ENCODE measurements at regions not wholly inside any gene's neighbourhood (a gene's known extent, or its start where the extent isn't known, plus 50 kb on each side); places are given as distances from the start of the nearest gene placed in this dataset.

GRCh38 chr13:27704681-27705080, 83.0 kb downstream of the POLR1D start:
- H3K27me3 Mint-ChIP-seq (ENCODE audit: low read depth): peaks cover 10% of the 10 kb centered on the region
- no CpG with 5 or more reads among the region's 2 CpGs for WGBS (ENCODE audit: extremely low coverage, insufficient read length, low lambda C conversion rate)

More at GRCh38 chr13:27704681-27705080, 83.0 kb downstream of the POLR1D start:
- H3K9me3 ChIP-seq (ENCODE audit: control insufficient read depth, low read depth, low read length): no peaks in the 10 kb centered on the region
- no peak overlapping the region for H3K27ac ChIP-seq (ENCODE audit: insufficient read length, low read depth, low read length)
- Mint-ChIP-seq H3K27ac (no peak overlapping the region), H3K36me3 (ENCODE audit: insufficient read depth in 1 of 3, low read depth in 3 of 3) (peaks cover 0 to 19% (median 2%) of the 10 kb centered on the region in 3 experiments; a peak in 2 of 7 replicates), H3K9me3 (peaks cover 18 to 22% of the 10 kb centered on the region in 2 experiments), H3K4me3 (no peak overlapping the region), H3K4me1 (peaks cover 15 to 17% of the 10 kb centered on the region in 2 experiments)
- H3K4ac ChIP-seq (ENCODE audit: low read depth, low read length): no peak overlapping the region
- H3K14ac ChIP-seq (ENCODE audit: insufficient read depth, low read length): no peak overlapping the region
- no peaks in the 10 kb centered on the region for H3K23me2 ChIP-seq (ENCODE audit: insufficient read length, low read depth, low read length, poor library complexity, severe bottlenecking)
- no peak overlapping the region for H3K4me2 ChIP-seq (ENCODE audit: insufficient read depth, insufficient read length, low read length)
- H4K20me1 ChIP-seq (ENCODE audit: control insufficient read depth, insufficient read depth, insufficient read length): no peaks in the 10 kb centered on the region
- H3K79me2 ChIP-seq (ENCODE audit: insufficient read depth, low read length): no peaks in the 10 kb centered on the region
- no peak overlapping the region for H2BK12ac ChIP-seq (ENCODE audit: insufficient read length, low read depth, low read length)
- H3K79me1 ChIP-seq (ENCODE audit: insufficient read depth, low read depth, low read length, poor library complexity, severe bottlenecking): no peaks in the 10 kb centered on the region
- H4K5ac ChIP-seq (ENCODE audit: insufficient read length, low read depth, low read length): no peak overlapping the region
- no peak overlapping the region for H3K9ac ChIP-seq (ENCODE audit: extremely low read depth, insufficient read length, low read length)
- no peak overlapping the region for H3T11ph ChIP-seq (ENCODE audit: low read length)
- no peak overlapping the region for H2AFZ ChIP-seq (ENCODE audit: low read length)
- H2AK5ac ChIP-seq (ENCODE audit: insufficient read length, low read length): no peak overlapping the region
- no peak for TF ChIP-seq CTCF (conservative IDR thresholded peaks at IDR 0.05)
- no peak overlapping the region for H3K56ac ChIP-seq (ENCODE audit: insufficient read length, low read depth, low read length)
- no peak overlapping the region for H2BK5ac ChIP-seq (ENCODE audit: insufficient read length, low read length)
- no peak overlapping the region for H4K8ac ChIP-seq (replicated peaks; ENCODE audit: insufficient read length, low read depth, low read length)
- H3K4me1 ChIP-seq (ENCODE audit: insufficient read depth, low read length): peaks cover under 1% of the 10 kb centered on the region; the same call in 1 of the 2 replicates
- no peak for DNase-seq
- no peak overlapping the region for H2BK15ac ChIP-seq (ENCODE audit: low read depth, low read length)
- no peak overlapping the region for H2BK120ac ChIP-seq (ENCODE audit: low read depth, low read length, poor library complexity, severe bottlenecking)
- H2BK20ac ChIP-seq (ENCODE audit: low read depth, low read length, poor library complexity, severe bottlenecking): no peak overlapping the region
- no peak overlapping the region for H3K18ac ChIP-seq (ENCODE audit: insufficient read length, low read depth, low read length)
- no peaks in the 10 kb centered on the region for H3K27me3 ChIP-seq (ENCODE audit: insufficient read depth, low read length)
- H3K23ac ChIP-seq (ENCODE audit: insufficient read length, low read depth, low read length): no peak overlapping the region
- no peak overlapping the region for H4K91ac ChIP-seq (ENCODE audit: insufficient read length, low read depth, low read length)
